HCEC 1CT (cell line): ENCODE measurements at regions not wholly inside any gene's neighbourhood (a gene's known extent, or its start where the extent isn't known, plus 50 kb on each side); places are given as distances from the start of the nearest gene placed in this dataset.
"Not testable (repeated sequence)": the region's sequence is repeated elsewhere in the genome, so short reads cannot be mapped to it uniquely, and the experiment has no call there.

Experiments
- DNase-seq: peaks from one replicate; pipeline ENCODE4 v3.0.0-alpha.2; 2017

DNA sequence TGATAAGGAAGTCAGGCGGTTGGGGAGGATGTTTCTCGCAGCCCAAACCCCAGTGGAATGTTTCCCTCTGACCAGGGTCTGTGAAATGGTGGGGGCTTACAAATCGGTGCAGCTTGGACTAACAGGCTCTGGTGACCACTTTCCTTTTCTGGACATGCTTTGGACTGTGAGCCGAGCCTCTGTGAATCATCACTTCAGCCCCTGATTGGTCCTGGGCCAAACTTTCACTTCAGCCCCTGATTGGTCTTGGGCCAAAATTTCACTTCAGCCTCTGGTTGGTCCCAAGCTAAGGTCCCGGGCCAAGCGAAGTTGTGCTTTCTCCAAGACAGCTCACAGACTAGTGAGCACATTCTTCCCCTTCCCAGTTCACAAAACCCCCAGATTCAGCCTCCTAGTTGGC is 223.7 kb upstream of the ANKRD20A1 start:
- DNase-seq, result not testable (repeated sequence)

GRCh38 chr9:67611900-67612299 is 246.8 kb upstream of the ANKRD20A1 start:
- DNase-seq, result not testable (repeated sequence)

DNA sequence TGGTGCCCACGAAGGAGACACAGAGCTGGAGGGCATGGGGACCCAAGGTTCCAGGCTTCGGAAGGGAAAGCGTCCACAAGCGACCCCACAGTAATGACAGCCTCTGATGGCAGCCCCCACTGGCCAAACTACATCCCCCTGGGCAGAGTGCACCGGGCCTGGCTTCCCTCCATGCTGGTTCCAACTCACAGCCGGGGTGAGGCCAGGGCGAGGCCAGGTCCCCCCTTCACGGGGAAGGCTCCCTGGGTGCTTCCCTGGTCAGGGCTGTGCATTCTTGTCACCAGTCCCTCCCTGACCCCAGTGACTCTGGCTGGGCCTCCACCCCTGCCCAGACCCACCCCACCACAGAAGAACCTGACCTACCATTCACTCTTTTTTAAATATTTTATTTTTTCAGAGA is 248.9 kb upstream of the ANKRD20A1 start:
- DNase-seq, result not testable (repeated sequence)

DNA sequence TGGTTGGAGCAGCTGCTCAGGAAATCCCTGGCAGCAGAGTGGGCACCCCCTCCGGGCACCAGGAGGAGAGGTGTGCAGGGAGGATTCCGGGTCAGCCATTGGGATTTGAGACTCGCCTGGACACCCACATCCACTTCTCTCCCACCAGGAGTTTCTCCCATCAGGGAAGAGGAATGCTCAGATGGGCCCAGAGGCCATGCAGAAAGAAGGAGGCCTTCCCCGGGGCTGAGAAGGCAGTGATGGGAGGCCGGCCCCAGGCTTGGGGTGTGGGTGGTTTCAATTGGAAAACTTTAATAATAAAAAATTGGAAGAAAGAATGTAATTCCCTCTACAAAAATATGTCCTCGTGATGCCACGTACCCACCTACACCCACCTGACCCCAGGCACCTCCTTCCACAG is 249.3 kb upstream of the ANKRD20A1 start:
- not testable (repeated sequence) for DNase-seq

DNA sequence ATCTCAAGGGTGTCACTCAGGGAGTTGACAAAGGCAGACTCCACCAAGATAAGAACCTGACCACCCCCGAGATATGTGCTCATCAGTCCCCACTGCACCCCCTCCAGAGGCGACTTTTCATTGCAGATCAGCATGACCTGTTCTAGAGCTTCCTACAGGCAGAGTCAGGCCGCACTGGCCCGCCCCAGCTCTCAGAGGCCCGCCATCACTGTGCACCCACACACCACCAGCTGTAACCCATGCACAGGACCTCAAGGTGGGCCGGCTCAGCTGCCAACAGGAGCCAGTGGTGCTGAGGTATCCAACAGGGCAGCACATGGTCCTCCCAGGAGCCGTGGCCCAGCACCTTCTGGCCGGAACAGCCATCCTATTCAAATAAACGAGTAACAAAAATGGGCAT is 253.6 kb upstream of the ANKRD20A1 start:
- DNase-seq, result not testable (repeated sequence)

- not testable (repeated sequence) for DNase-seq
These were observed 255.1 kb upstream of the ANKRD20A1 start for GRCh38 chr9:67603609-67604008.

- DNase-seq, result not testable (repeated sequence)
These were observed 266.3 kb upstream of the ANKRD20A1 start for GRCh38 chr9:67592424-67592823.

DNA sequence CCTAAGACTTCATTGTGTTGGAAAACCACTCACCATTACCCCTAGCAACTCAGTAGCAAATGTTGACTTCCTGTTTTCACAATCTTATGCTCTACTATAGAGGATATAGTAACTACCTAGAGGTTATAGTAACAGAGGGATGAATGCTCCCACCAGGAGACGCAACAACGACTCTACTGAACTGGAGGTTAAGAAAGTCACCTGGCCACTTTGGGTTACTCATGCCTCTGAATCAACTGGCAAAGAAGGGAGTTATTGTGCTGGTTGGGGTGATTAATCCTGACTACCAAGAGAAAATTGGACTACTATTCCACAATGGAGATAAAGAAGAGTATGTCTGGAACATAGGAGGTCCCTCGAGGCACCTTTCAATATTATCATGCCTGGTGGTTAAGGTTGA is 302.9 kb upstream of the ANKRD20A1 start:
- DNase-seq, result not testable (repeated sequence)

DNA sequence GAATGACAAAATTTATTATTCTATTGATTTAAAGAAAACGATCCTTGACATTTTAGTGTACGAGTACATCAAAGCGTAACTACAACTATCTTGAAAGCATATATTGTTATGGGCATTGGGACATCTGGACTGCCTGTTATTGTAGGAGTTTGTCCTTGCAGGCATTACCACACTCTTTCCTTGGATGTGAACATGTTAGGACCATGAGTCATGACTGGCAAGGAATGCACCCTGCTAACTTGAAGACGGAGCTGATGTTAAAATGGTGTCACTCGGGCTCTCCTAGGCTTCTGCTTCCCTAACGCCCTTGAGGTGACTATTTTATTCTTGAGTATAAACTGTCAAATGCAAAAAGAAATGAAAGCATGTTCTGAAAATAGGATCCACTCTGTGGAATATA is 308.7 kb upstream of the ANKRD20A1 start:
- DNase-seq, result not testable (repeated sequence)

GRCh38 chr9:67529834-67530233 is 328.9 kb upstream of the ANKRD20A1 start:
- DNase-seq, result not testable (repeated sequence)

GRCh38 chr9:67516938-67517337 is 341.8 kb upstream of the ANKRD20A1 start:
- not testable (repeated sequence) for DNase-seq

- not testable (repeated sequence) for DNase-seq
These were observed 344.1 kb upstream of the ANKRD20A1 start for GRCh38 chr9:67514587-67514986.

DNA sequence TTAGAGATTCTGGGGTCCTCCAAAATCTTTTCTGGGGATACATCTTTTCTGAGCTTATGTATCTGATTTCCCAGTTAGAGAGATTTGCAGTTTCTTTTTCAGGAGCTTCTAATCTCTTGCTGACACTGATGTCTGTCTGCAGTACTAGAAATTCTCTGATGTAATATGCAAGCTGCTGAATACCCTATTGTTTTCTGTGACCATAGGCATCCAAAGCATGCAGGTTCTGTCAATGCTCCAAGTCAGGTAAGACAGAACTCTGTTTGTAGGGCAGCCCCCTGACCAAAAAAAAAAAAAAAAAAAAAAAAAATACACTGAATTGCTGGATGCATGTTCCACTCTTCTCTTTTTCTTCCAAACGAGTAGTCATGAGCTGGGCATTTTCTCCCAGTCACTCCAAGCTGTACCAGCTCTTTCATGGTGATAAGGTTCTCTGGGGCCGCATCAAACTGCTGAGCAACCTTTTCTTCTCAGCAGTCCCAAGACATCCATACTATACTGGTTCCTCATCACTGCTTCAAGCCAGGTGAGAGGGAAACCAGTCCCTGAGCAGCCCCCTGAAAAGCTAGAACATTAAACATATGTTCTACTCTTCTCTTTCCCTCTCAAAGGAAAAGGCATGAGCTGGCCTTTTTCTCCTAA is 354.9 kb upstream of the ANKRD20A1 start:
- not testable (repeated sequence) for DNase-seq

- DNase-seq, result not testable (repeated sequence)
These were observed 366.7 kb upstream of the ANKRD20A1 start for GRCh38 chr9:67492028-67492427.

- DNase-seq, result not testable (repeated sequence)
These were observed 381.3 kb upstream of the ANKRD20A1 start for GRCh38 chr9:67477465-67477864.

GRCh38 chr9:67470739-67471138 is 388.0 kb upstream of the ANKRD20A1 start:
- not testable (repeated sequence) for DNase-seq

DNA sequence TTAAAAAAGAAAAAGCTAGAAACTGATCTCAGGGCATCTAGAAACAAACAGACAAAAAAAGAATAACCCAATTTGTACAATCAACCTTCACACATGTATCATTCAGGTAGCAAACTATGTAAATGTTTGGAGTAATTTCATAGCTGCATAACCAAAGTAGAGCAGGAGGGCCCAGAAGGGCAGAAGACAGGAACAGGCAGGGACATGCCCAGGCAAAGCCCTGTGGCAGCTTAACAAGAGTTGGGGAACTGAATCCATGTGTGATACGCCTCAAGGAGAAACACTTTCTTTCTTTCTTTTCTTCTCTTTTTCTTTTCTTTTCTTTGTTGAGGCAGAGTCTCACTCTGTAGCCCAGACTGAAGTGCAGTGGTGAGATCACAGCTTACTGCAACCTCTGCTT is 390.4 kb upstream of the ANKRD20A1 start:
- not testable (repeated sequence) for DNase-seq

- not testable (repeated sequence) for DNase-seq
These were observed 396.7 kb upstream of the ANKRD20A1 start for GRCh38 chr9:67461796-67462757.

GRCh38 chr9:67452941-67453340 is 405.8 kb upstream of the ANKRD20A1 start:
- not testable (repeated sequence) for DNase-seq

DNA sequence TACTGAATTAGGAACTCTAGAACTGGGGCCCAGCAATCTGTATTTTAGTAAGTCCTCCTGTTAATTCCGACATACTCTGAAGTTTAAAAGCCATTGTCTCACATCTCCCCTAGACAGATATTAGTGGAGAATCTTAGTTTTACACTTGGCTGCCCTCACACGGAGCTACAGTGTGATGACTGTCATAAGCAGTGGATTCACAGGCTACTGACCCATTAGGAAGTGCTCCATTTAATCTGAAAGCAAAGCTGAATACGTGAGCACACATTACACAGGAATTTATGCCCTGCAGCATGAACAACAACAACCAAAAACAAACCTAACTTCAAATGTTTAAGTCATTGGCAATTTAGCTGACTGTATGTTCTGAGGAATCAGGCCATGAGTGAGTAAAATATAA is 416.4 kb upstream of the ANKRD20A1 start:
- DNase-seq, result not testable (repeated sequence)

DNA sequence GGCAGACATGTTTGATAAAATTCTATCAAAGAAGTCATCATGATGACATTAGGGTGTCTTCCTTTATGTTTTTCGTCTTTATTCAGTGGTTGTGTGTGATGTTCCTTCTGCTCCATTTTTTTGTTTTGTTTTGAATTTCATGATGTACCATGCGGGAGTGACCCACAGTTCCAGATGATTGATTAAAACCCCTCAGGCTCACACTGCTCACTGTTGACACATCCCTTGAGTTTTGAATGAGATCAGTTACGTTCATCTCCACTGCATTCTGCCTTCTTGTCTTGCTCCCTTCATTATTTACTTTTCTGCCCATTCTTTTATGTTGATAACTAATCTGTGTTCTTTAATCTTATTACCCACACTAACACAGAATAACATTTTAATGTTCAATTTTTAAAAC is 421.7 kb upstream of the ANKRD20A1 start:
- DNase-seq, result not testable (repeated sequence)

- not testable (repeated sequence) for DNase-seq
These were observed 432.5 kb upstream of the SPATA31A3 start for GRCh38 chr9:67424881-67425280.

- DNase-seq, result not testable (repeated sequence)
These were observed 430.8 kb upstream of the SPATA31A3 start for GRCh38 chr9:67423049-67423728.
